GM19240 (cell line): ENCODE measurements at regions not wholly inside any gene's neighbourhood (a gene's known extent, or its start where the extent isn't known, plus 50 kb on each side); places are given as distances from the start of the nearest gene placed in this dataset.
"Not testable (repeated sequence)": the region's sequence is repeated elsewhere in the genome, so short reads cannot be mapped to it uniquely, and the experiment has no call there.

Experiments
- DNase-seq: peaks from one replicate; pipeline ENCODE4 v3.0.0; 2011; ENCODE audit warnings: low spot score; ENCODE audit not compliant: insufficient read length

DNA sequence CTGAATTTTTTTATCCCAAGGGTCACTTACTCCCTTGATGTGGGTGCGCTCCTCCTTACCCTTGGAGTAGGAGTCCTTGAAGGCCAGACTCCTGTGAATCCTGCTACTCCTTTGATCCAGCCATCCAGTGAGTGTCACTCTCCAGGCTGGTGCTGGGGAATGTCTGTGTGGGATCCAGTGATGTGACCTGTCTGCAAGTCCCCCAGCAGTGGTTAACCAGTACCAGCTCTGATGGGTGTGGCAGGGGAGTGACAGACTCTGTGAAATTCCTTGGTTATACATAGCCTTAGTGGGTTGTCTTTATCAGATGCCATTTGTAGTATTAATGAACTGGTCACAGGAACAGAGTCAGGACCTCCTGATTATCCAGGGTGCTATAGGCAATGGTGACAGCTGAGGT lies 409.5 kb upstream of the LMO3 start:
- no peak for DNase-seq

DNA sequence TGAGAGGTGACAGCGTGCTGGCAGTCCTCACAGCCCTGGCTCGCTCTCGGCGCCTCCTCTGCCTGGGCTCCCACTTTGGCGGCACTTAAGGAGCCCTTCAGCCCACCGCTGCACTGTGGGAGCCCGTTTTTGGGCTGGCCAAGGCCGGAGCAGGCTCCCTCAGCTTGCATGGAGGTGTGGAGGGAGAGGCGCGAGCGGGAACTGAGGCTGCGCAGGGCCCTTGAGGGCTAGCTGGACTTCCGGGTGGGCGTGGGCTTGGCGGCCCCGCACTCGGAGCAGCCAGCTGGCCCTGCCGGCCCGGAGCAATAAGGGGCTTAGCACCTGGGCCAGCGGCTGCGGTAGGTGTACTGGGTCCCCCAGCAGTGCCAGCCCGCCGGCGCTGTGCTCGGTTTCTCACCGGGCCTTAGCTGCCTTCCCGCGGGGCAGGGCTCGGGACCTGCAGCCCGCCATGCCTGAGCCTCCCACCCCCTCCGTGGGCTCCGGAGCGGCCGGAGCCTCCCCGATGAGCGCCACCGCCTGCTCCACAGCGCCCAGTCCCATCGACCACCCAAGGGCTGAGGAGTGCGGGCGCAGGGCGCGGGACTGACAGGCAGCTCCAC lies 401.6 kb upstream of the LMO3 start:
- DNase-seq: not testable (repeated sequence)

- not testable (repeated sequence) for DNase-seq
These were observed 392.6 kb upstream of the LMO3 start for GRCh38 chr12:16998538-16998937.

- DNase-seq: no peak
These were observed 378.5 kb upstream of the LMO3 start for GRCh38 chr12:16984484-16984883.

GRCh38 chr12:16972923-16973770 lies 367.2 kb upstream of the LMO3 start:
- no peak for DNase-seq

GRCh38 chr12:16962889-16963288 lies 356.9 kb upstream of the LMO3 start:
- DNase-seq: no peak

DNA sequence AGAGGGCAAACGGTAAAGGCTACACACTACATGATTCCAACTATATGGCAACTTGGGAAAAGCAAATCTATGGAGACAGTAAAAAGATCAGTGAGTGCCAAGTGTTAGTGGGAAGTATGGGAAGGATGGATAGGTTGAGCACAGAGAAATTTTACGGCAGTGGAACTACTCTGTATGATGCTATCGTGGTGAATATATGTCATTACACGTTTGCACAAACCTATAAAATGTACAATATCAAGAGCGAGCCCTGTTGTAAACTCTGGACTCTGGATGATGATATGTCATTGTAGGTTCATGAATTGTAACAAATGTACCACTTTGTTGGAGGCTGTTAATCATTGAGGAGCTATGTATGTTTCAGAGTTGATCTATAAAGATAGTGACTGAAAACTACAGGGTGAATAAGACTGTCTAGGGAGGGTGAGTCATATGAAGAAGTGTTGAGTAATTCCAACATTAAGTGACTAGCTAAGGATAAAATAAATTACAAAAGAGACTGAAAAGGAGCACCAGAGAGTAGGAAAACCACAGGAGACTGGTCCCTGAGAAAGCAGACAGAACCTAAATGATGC lies 349.2 kb upstream of the LMO3 start:
- no peak for DNase-seq

DNA sequence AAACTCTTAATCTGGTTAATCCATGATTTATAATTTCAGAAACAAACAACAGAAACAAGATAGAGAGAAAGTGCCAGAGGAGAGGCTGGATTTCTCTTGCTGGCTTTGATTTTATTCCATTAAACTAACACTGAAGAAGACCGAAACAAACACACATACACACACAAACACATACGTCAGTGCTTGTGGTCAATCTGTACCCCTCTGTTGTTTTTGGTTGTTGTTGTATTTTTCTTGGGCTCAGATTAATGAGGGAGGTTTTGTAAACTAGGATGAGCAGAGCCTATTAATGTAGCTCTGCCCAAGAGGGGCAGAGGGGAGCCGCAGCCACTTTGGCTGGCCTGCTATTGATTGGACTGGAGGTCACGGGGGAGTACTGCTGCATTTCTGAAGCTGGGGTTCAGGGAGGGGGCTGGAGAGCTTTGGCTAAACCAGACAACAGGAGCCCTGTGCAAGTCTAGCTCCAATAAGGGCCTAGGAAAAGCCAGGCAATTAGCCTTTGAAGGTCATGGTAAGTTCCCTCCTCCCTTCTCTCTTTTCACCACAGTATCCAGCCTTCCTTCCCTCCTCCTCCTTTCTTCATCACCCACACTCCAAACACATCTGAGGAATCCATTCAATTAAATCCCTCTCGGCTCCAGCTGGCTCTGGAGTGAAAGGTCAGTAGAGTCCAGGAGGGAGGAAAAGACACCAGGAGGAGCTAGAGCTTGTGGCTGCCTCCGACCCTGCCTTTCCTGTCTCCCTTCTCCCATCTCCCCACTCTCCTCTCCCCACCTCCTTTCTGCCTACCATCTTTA lies 344.1 kb upstream of the LMO3 start:
- DNase-seq: no peak

GRCh38 chr12:16949371-16949770 lies 343.4 kb upstream of the LMO3 start:
- no peak for DNase-seq

- DNase-seq: no peak
These were observed 340.7 kb upstream of the LMO3 start for GRCh38 chr12:16946704-16947103.

- DNase-seq: peak; percentile 18
These were observed 333.9 kb upstream of the LMO3 start for GRCh38 chr12:16939871-16940306.

- no peak for DNase-seq
These were observed 321.3 kb upstream of the LMO3 start for GRCh38 chr12:16927259-16927658.

GRCh38 chr12:16920451-16920850 lies 314.5 kb upstream of the LMO3 start:
- DNase-seq: no peak

GRCh38 chr12:16919551-16919950 lies 313.6 kb upstream of the LMO3 start:
- no peak for DNase-seq

- no peak for DNase-seq
These were observed 308.9 kb upstream of the LMO3 start for GRCh38 chr12:16914853-16915252.

GRCh38 chr12:16913832-16914490 lies 308.0 kb upstream of the LMO3 start:
- no peak for DNase-seq

- DNase-seq: no peak
These were observed 296.0 kb upstream of the LMO3 start for GRCh38 chr12:16901946-16902345.

DNA sequence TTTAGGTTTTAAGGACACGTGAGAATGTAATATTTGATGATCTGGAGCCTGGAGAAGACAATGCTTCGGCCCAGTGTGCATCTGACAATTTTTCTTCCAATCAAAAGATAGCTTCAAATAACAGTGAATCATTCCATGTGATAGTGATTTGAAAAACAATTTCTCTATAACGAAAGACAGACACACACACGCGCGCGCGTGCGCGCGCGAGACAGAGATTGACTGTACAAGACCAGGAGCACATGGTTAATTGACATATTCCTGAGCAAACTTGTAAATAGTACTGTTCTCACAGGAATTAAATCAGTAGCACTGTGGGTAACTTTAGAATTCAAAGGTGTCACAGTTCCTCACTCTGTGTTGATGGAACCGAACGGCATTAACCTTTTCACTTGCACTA lies 287.5 kb upstream of the LMO3 start:
- DNase-seq: no peak

DNA sequence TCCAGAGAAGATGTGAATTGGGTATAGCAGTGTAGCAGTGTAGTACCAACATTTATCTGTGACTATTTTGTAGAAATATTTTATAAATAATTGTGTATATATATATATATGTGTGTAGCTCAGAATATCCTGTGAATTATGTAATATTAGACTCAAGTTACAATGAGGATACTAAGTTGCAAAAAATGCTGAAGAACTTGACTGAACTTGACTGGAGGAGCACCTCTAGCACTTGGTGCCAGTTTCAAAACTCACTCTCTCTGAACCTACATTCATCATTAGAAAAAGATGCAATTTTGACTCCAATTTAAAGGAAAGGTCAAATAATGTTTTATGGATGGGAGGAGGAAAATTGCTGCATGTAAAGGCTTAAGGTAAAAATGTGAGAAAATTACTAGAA lies 285.7 kb upstream of the LMO3 start:
- no peak for DNase-seq

- DNase-seq: no peak
These were observed 278.9 kb upstream of the LMO3 start for GRCh38 chr12:16884819-16885218.

- DNase-seq: no peak
These were observed 278.1 kb upstream of the LMO3 start for GRCh38 chr12:16884056-16884455.
